ENCODE measurements at regions not wholly inside any gene's neighbourhood (a gene's known extent, or its start where the extent isn't known, plus 50 kb on each side); places are given as distances from the start of the nearest gene placed in this dataset.

DNA sequence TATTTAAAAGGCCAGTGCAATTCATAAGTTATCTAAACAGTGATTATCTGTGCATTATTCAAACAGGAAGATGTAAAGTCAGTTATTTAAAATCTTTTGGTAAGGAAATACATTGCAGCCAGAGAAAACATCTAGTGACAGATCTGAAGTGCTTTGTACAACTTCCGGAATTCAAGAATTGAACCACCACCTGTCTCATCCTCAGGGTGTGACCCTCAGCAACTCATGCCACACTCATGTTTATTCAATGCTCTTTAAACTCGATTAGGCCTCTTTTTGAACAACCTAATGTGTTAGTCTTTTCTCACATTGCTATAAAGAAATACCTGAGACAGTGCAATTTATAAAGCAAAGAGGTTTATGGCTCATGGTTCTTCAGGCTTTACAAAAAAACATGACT, 62.6 kb upstream of the GGTLC1 start:
- DNase-seq: no peak

GRCh38 chr20:24050119-24050518, 61.5 kb upstream of the GGTLC1 start:
- DNase-seq: no peak

DNA sequence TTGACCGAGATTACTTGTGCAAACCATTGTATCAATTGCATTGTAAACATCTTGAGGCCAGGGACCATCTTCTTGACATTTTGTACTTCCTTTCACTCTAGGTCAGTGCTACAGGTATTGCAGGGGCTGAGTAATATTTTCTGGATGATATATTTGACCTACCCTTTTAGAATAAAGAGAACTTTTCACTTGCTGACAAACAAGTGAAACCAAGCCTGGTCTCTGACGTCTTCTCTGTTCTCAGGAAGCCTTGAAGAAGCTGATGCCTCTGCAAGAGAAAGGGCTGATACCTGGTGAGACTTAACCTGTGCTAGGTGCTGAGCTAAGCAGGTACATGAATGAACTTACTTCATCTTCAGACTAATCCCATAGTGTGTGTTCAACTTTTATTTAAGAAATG, 60.5 kb upstream of the GGTLC1 start:
- DNase-seq: no peak

- DNase-seq: no peak
These were observed 59.5 kb upstream of the GGTLC1 start for GRCh38 chr20:24048024-24048611.

GRCh38 chr20:24046888-24047287, 58.3 kb upstream of the GGTLC1 start:
- DNase-seq: no peak

- no peak for DNase-seq
These were observed 57.2 kb upstream of the GGTLC1 start for GRCh38 chr20:24045621-24046318.

DNA sequence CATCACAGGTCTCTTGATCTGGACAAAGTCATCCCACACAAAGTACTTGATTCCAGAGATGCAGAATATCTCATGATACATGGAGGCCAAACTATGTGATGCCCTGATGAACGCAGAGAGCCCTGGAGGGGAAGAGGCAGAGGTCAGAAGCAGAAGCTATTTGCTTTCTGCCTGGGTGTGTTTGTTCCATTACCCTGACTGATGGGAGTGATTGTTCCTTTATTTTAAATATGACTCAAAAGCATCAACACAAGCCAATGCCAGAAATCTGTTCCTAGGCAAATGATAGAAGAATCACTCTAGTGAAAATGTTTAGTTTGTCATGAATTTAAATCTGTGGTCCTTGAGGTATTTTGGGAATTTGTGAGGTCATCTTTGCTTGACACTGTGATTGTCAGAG, 54.7 kb upstream of the GGTLC1 start:
- DNase-seq: peak; percentile 3

- DNase-seq: no peak
These were observed 54.1 kb upstream of the GGTLC1 start for GRCh38 chr20:24042646-24043045.

DNA sequence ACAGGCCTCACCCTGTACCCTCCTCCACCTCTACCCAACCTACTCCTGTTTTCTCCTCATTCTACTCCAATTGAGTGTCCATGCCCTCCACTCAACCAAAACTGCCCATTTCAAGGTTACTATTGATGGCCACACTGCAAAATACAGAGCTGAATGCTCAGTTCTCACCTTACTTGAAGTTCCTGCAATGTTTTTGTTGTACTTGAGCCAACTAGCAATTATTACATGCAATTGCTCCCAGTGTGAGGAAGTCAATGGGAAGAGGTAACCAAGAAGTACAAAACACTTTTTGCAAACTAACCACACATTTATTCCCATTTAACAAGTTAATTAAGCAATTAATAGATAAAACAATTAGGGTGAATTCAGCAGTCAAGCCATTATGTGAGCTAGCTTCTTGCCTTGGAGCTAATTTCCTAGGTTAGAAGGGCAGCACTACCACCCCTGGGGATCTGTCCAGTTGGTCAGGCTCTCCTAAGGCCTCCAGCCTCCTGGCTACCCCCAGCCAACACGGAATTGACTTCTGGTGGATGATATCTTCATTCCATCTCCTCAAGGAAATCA, 52.4 kb upstream of the GGTLC1 start:
- no peak for DNase-seq

DNA sequence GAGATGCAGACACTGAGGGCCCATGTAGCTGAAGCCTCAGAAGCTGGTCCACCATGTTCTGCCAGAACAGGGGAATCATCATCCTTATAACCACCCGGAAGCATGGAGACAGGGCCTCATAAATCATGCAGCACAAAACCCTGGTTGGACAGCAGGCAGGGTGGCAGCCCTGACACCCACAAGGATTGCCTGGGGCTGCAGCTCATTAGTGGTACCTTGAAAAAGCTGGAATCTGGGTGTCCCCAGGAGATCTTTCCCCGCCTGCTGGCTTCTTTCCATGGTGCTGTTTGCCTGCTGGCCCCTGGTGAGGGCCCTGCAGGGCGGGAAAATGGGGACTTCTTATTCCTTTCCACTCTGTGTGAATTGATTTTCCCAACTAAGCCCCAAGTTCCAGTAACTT, 50.6 kb upstream of the GGTLC1 start:
- no peak for DNase-seq

All from fibroblast of skin of scalp (primary cell).